Activated naive CD4-positive, alpha-beta T cell treated with anti-CD3 and anti-CD28 coated beads, Interleukin-2, amount 50 U/mL, for 24 hours (primary cell): ENCODE measurements at regions not wholly inside any gene's neighbourhood (a gene's known extent, or its start where the extent isn't known, plus 50 kb on each side); places are given as distances from the start of the nearest gene placed in this dataset.
"Not testable (repeated sequence)": the region's sequence is repeated elsewhere in the genome, so short reads cannot be mapped to it uniquely, and the experiment has no call there.

Source experiments
- H3K27ac Mint-ChIP-seq: one replicate; pipeline ENCODE4 v1.8.0; 2021; ENCODE audit warnings: mild to moderate bottlenecking, mixed read lengths
- H3K27me3 Mint-ChIP-seq: one replicate; pipeline ENCODE4 v1.8.0; 2021; ENCODE audit warnings: mixed read lengths
- H3K36me3 Mint-ChIP-seq: one replicate; pipeline ENCODE4 v1.8.0; 2021; ENCODE audit warnings: mixed read lengths
- H3K4me1 Mint-ChIP-seq: one replicate; pipeline ENCODE4 v1.8.0; 2021; ENCODE audit warnings: mixed read lengths
- H3K4me3 Mint-ChIP-seq: one replicate; pipeline ENCODE4 v1.8.0; 2021; ENCODE audit warnings: mild to moderate bottlenecking, mixed read lengths
- H3K9me3 Mint-ChIP-seq: one replicate; pipeline ENCODE4 v1.8.0; 2021; ENCODE audit warnings: mixed read lengths

DNA sequence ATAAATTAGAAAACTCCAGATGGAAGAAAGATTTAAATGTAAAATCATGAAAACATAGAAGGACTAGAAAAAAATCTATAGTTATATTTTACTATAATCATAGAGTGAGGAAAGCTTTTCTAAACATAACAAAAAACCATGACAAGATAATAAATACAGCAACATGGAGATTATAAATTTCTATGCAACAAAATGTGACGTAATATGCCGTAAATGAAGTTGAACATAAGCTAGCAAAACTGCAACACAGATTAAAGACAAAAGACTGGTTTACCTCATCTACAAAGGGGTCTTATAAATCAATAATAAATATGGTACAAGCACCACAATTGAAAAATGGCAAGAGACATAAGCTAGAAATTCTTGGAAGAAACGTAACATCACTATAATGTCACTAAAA lies 140.4 kb downstream of the C4orf33 start:
- Mint-ChIP-seq H3K9me3 (no peaks in the 10 kb centered on the region), H3K4me3 (no peak overlapping the region), H3K36me3 (no peaks in the 10 kb centered on the region), H3K27me3 (peaks cover 2% of the 10 kb centered on the region), H3K27ac (no peak overlapping the region), H3K4me1 (no peaks in the 10 kb centered on the region)

DNA sequence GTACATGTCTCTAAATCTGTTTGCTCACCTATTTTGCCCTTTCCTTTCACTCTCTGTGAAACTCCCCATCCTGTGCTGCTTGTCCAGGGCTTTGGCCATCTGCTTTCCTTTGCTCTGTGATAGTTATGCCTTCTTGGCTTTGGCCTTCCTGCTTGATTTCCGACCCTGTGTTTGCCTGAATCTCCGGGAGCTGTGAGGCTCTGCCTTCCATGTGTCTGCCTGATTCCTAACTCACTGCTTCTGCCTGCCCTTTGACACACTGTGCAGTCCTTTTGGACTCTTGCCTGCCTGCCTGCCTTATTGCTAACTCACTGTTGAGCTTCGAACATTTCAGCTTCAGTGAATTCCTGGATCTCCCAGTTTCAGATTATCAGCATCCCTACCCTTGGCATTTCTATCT lies 143.1 kb downstream of the C4orf33 start:
- Mint-ChIP-seq H3K27me3 (peaks cover 7% of the 10 kb centered on the region), H3K36me3 (no peaks in the 10 kb centered on the region), H3K4me3 (no peak overlapping the region), H3K9me3 (no peaks in the 10 kb centered on the region), H3K4me1 (no peaks in the 10 kb centered on the region), H3K27ac (no peak overlapping the region)

DNA sequence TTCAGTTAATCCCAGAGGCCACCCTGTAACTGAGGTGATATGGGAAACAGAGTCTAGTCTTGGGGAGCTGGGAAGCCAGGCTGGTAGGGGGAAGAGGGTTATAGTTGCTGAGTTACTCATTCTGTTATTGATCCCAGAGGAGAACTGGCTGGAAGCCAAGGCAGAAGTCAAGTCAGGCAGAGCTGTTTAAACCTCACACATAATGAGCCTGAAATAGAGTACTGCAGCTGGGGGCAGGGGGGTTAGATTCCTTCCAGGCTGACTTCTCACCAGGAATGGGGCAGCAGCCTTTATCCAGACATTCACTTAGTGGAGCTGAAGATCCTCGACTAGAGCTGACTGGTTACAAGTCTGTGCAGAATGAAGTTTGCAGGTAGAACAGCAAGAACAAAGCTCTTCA lies 144.9 kb downstream of the C4orf33 start:
- H3K4me3 Mint-ChIP-seq: no peak overlapping the region
- H3K36me3 Mint-ChIP-seq: no peaks in the 10 kb centered on the region
- H3K4me1 Mint-ChIP-seq: no peaks in the 10 kb centered on the region
- peaks cover 9% of the 10 kb centered on the region for H3K27me3 Mint-ChIP-seq
- H3K27ac Mint-ChIP-seq: no peak overlapping the region
- H3K9me3 Mint-ChIP-seq: no peaks in the 10 kb centered on the region

DNA sequence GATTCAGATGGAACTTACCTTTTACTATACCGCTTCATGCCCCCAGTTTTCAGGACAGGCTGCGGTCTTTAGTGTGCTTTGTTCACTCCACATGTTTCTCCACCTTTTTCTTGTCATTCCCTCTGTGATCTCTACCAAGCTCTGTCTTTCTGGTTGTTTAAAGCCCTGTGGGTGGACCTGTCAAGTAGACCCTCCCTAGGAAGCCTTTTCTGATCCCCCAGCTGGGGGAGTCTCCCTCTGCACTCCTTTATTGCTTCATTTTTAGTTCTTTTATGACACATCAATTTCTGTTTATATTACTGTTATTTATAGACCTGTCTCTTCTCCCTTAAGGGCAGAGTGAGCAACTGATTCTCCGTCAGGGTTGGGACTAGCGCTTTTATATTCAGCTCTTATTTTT lies 150.2 kb downstream of the C4orf33 start:
- H3K36me3 Mint-ChIP-seq: no peaks in the 10 kb centered on the region
- H3K4me1 Mint-ChIP-seq: no peaks in the 10 kb centered on the region
- no peak overlapping the region for H3K4me3 Mint-ChIP-seq
- no peak overlapping the region for H3K27ac Mint-ChIP-seq
- H3K9me3 Mint-ChIP-seq: no peaks in the 10 kb centered on the region
- H3K27me3 Mint-ChIP-seq: peaks cover 9% of the 10 kb centered on the region

DNA sequence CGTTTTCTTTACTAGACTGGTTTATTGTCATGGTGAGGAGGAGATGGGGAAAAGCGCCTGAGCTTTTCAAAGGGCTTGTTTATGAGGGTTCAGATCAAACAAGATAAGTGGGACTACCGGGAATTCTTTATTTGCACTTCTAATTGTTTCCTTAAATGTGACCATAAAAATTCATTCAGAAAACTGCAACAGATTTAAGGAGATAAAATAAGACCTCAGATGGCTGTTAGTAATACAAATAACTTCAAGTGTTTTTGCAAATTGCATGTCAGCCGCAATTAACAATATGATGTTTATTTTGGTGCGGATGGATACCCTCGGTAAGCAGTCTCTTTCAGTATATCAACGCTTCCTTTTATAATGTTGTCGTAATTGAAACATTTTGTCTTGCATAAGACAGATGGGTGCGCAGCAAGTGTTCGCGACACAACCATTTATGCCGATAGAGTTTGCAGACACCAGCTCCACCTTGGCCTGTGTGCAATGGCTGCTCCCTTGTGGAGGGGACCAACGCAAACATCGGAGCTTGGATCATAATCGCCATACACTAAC lies 151.0 kb downstream of the C4orf33 start:
- no peak overlapping the region for H3K4me3 Mint-ChIP-seq
- peaks cover 10% of the 10 kb centered on the region for H3K27me3 Mint-ChIP-seq
- no peaks in the 10 kb centered on the region for H3K9me3 Mint-ChIP-seq
- H3K27ac Mint-ChIP-seq: no peak overlapping the region
- H3K36me3 Mint-ChIP-seq: no peaks in the 10 kb centered on the region
- H3K4me1 Mint-ChIP-seq: no peaks in the 10 kb centered on the region

DNA sequence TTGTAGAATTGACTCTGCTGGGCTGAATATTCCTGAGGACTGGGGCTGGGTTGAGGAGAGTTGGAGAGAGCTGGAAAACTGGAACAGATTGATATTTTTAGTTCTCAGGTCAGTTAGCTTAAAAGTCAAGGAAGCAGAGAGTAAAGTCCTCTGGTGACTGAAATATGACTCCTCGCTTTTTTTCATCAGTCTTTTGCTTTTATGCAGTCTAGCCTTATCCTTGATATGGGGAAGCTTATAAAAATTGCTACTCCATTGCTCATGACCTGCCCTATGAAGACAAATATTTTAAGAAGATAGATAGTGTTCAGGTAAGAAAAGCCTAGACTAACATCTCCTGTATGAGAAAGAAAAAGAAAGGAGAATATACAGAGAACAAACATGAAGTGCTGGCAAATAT lies 152.7 kb downstream of the C4orf33 start:
- no peaks in the 10 kb centered on the region for H3K36me3 Mint-ChIP-seq
- no peaks in the 10 kb centered on the region for H3K9me3 Mint-ChIP-seq
- no peak overlapping the region for H3K4me3 Mint-ChIP-seq
- no peak overlapping the region for H3K27ac Mint-ChIP-seq
- H3K4me1 Mint-ChIP-seq: no peaks in the 10 kb centered on the region
- H3K27me3 Mint-ChIP-seq: peaks cover 6% of the 10 kb centered on the region

DNA sequence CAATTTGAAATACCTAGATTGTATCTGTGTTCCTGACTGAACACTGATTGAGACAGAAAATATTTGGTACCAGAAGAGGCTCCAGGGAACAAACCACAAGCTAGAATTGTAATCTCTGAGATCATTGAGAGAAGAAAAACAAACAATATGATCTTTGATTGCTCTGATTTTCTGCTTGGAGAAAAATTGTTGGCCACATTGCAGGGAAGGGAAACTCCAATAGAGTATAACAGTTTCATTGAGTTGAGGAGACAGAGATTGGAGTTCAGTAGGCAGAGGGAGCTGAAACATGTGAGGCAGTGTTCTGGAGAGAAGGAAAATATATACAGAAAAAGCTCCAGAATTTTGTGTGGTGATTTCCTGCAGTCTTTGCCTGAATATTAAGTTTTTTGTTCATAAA lies 158.2 kb downstream of the C4orf33 start:
- Mint-ChIP-seq H3K4me1 (no peaks in the 10 kb centered on the region), H3K27ac (no peak overlapping the region), H3K4me3 (no peak overlapping the region), H3K36me3 (no peaks in the 10 kb centered on the region), H3K27me3 (peaks cover 10% of the 10 kb centered on the region), H3K9me3 (no peaks in the 10 kb centered on the region)

DNA sequence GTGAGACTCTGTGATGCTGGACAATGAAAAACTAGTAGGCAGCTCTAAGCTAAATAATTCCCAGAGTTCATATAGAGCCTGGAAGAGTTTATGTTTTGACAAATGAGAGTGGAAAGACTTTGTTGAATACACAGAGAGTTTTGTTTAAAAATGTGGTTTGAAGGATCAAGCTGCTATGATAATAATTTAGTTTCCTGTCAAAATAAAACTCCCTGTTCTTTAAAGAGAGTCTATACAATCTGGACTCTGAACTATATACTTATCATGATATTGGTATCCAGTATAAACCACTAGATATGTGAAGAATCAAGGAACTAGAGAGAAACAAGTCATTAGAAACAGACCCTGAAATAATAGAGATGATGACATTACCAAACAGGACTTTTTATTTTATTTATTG lies 158.6 kb downstream of the C4orf33 start:
- Mint-ChIP-seq H3K4me1 (no peaks in the 10 kb centered on the region), H3K4me3 (no peak overlapping the region), H3K27ac (no peak overlapping the region), H3K9me3 (no peaks in the 10 kb centered on the region), H3K27me3 (peaks cover 10% of the 10 kb centered on the region), H3K36me3 (no peaks in the 10 kb centered on the region)

DNA sequence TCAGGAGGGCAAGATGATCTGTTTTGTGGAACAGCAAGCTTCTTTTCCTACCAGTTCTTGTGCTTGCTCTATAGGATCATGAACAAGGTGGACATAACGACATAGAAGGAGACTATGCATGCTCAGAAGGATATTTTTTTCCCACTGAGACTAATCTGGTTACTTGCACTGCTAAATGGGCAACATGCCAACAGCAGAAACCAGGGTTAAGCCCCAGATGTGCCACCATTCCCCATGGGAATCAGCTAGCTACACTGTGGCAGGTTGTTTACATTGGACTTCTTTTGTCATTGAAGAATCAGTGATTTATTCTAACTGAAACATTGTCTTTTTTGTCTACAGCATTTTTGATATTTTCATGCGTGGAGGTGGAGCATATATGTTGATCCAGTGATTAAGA lies 165.6 kb downstream of the C4orf33 start:
- Mint-ChIP-seq H3K4me3 (no peak overlapping the region), H3K36me3 (no peaks in the 10 kb centered on the region), H3K4me1 (peaks cover 6% of the 10 kb centered on the region), H3K27ac (no peak overlapping the region), H3K27me3 (peaks cover 2% of the 10 kb centered on the region), H3K9me3 (no peaks in the 10 kb centered on the region)

DNA sequence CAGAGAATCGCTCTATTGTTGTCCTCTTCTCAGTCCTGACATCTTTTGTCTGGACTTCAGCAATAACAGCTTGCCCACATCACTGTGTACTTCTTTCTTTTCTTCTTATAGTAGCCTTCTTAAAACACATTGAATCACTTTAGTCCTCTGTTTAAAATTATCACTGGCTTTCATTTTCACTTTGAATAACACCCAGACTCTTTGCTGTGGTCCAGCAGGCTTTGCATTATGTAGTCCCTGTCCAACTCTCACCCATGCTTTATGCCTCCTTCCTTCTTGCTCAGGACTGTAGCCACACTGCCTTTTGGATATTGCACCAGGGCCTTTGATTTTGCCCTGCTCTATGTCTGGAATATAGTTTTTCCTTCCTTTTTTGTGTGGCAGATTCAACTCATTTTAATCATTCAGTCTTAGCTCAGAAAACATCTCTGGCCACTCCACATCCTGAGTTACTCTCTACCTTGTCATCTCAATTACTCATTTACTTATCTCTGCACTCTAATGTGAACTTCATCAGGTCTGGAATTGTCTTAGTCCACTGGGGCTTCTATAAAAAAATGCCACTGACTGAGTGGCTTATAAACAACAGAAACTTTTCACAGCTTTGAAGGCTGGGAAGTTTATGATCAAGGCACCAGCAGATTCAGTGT lies 168.2 kb downstream of the C4orf33 start:
- Mint-ChIP-seq H3K4me1 (peaks cover 6% of the 10 kb centered on the region), H3K4me3 (no peak overlapping the region), H3K27ac (no peak overlapping the region), H3K27me3 (peaks cover 7% of the 10 kb centered on the region), H3K36me3 (no peaks in the 10 kb centered on the region), H3K9me3 (no peaks in the 10 kb centered on the region)

DNA sequence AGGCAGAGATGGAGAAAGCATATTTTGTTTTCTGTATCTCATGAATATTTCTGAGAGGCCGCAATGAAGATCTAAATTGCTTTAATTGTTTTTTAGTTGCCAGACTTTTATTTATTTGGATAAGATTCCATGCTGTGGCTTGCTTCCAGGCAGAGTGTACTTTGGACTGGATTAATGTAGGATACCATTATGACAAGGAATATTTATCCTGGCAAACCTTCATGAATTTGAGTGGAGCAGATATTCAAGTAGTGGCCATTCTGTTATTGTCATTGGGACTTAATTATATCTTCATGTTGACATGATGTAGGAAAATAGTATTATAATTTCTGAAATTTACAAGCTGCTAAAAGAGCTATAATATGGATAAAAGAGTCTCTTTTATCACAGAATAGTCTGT lies 182.9 kb downstream of the C4orf33 start:
- Mint-ChIP-seq H3K9me3 (no peaks in the 10 kb centered on the region), H3K4me1 (no peaks in the 10 kb centered on the region), H3K4me3 (no peak overlapping the region), H3K36me3 (no peaks in the 10 kb centered on the region), H3K27ac (no peak overlapping the region), H3K27me3 (no peaks in the 10 kb centered on the region)

DNA sequence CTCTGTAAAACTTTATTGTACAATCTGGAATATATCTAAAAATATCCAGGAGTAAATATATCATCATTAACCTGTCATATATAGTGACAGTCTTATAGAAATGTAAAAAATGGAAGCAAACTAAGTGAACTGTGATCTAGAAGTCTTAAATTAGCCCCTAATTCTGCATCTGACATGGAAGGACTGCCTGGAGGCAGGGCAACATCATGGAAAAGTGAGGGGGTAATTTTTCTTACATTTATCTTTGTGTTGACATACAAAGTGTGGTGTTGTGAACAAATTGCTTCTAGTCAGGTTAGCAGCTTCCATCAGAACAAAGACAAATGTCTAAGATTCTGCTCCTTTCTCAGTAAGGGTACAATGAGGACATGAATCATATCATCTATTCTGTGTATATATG lies 186.3 kb downstream of the C4orf33 start:
- Mint-ChIP-seq H3K27ac (no peak overlapping the region), H3K36me3 (no peaks in the 10 kb centered on the region), H3K27me3 (peaks cover 3% of the 10 kb centered on the region), H3K4me3 (no peak overlapping the region), H3K9me3 (no peaks in the 10 kb centered on the region), H3K4me1 (no peaks in the 10 kb centered on the region)

DNA sequence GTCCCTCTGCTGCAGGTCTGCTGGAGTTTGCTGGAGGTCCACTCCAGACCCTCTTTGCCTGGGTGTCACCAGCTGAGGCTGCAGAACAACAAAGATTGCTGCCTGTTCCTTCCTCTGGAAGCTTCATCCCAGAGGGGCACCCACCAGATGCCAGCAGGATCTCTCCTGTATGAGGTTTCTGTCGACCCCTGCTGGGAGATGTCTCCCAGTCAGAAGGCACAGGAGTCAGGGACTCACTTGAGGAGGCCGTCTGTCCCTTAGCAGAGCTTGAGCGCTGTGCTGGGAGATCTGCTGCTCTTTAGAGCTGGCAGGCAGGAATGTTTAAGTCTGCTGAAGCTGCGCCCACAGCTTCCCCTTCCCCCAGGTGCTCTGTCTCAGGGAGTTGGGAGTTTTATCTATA lies 196.2 kb downstream of the C4orf33 start:
- H3K4me1 Mint-ChIP-seq, H3K27me3 Mint-ChIP-seq, H3K4me3 Mint-ChIP-seq, H3K9me3 Mint-ChIP-seq, H3K27ac Mint-ChIP-seq, H3K36me3 Mint-ChIP-seq: not testable (repeated sequence)

DNA sequence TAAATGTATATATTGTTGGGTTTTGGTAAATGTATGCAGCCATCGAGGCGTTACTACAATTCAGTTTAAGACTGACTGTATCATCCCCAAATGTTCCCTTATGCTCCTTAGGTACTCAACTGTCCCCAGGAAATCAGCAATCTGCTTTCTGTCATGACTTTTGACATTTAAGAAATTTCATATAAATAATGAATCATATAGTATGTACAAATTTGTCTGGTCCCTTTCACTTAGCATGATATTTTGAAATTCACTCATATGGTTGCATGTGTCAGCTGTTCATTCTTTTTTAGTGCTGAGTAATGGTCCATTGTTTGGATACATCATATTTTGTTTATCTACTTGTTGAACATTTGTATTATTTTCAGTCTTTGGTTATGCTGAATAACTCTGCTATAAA lies 218.8 kb downstream of the C4orf33 start:
- Mint-ChIP-seq H3K4me3 (no peak overlapping the region), H3K36me3 (no peaks in the 10 kb centered on the region), H3K27me3 (peaks cover 4% of the 10 kb centered on the region), H3K9me3 (no peaks in the 10 kb centered on the region), H3K4me1 (no peaks in the 10 kb centered on the region), H3K27ac (no peak overlapping the region)

DNA sequence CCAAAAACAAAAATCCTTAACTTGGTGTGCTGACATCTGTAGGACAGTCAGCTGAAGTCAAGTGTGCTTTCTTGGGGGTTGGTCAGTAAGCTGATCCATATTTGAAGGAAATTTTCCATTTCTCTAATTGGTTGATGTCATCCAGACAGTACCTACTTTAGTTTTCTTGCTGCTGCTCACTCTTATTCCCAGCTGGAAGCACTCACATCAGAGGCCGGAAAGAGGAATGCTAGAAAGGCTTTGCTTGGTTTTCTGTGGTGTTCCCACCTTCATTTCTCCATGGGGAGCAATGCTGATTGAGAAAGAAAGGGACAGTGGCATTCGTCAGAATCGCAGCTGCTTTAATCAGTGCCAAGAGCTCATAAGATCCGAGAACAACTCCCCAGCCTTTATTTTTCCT lies 227.0 kb downstream of the C4orf33 start:
- no peak overlapping the region for H3K27ac Mint-ChIP-seq

DNA sequence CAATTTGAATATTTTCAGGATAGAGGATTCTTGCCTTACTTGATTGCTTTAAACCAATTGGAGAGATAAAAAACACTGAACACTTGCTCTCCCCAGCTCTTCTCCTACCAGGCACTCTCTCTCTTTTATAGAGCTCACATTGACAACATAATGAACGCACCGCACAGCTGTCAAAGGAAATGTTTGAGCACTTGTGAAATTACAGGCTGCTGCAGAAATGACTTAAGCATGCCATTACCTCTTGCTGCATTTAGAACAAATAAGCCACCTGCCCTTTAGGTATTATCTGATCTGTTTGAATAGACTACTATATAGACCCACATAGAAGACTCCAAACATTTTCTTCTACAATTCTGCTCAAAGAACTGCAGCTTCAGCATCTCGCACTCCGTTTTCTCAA lies 227.7 kb downstream of the C4orf33 start:
- H3K9me3 Mint-ChIP-seq: no peaks in the 10 kb centered on the region
- no peaks in the 10 kb centered on the region for H3K36me3 Mint-ChIP-seq
- H3K27me3 Mint-ChIP-seq: peaks cover 12% of the 10 kb centered on the region
- no peak overlapping the region for H3K4me3 Mint-ChIP-seq
- no peaks in the 10 kb centered on the region for H3K4me1 Mint-ChIP-seq
- H3K27ac Mint-ChIP-seq: no peak overlapping the region

More for the DNA sequence above, 227.0 kb downstream of the C4orf33 start:
- H3K4me1 Mint-ChIP-seq: no peaks in the 10 kb centered on the region
- H3K4me3 Mint-ChIP-seq: no peak overlapping the region
- H3K9me3 Mint-ChIP-seq: no peaks in the 10 kb centered on the region
- peaks cover 12% of the 10 kb centered on the region for H3K27me3 Mint-ChIP-seq
- H3K36me3 Mint-ChIP-seq: no peaks in the 10 kb centered on the region
